ENCODE measurements at regions not wholly inside any gene's neighbourhood (a gene's known extent, or its start where the extent isn't known, plus 50 kb on each side); places are given as distances from the start of the nearest gene placed in this dataset.

DNA sequence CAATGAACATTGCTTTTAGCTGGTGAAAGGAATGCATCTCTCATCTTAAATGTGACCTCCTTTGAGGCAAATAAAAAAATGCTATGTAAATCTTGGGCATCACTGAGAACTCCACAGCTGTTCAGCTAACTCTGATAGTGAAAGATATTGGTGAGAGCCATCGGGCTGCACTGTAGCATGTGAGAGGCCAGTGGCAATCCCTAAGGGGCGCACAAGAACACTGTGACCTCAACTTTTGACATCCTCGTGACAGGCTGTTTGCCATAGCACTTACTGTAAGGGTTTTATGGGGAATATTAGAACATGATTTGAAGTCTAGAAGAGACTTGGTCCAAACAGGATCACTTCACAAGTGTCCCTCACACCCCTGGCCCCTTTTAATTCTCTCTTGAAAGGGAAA lies 697.9 kb downstream of the MCTP2 start:
- Histone ChIP-seq H3K4me1 (ENCODE audit: control insufficient read depth, insufficient read depth, low read length) (no peaks in the 10 kb centered on the region), H3K4me3 (ENCODE audit: low read length in 2 of 2) (no peak overlapping the region), H3K36me3 (ENCODE audit: control insufficient read depth in 2 of 2, insufficient read depth in 2 of 2, low read length in 2 of 2) (no peaks in the 10 kb centered on the region), H3K27me3 (ENCODE audit: control insufficient read depth in 1 of 2, insufficient read depth in 2 of 2, low read length in 2 of 2) (no peaks in the 10 kb centered on the region), H3K27ac (ENCODE audit: low read length) (no peak overlapping the region), H3K9me3 (ENCODE audit: control insufficient read depth in 2 of 2, low read length in 2 of 2) (no peaks in the 10 kb centered on the region), H3K9ac (ENCODE audit: low read length in 2 of 2) (no peak overlapping the region)

DNA sequence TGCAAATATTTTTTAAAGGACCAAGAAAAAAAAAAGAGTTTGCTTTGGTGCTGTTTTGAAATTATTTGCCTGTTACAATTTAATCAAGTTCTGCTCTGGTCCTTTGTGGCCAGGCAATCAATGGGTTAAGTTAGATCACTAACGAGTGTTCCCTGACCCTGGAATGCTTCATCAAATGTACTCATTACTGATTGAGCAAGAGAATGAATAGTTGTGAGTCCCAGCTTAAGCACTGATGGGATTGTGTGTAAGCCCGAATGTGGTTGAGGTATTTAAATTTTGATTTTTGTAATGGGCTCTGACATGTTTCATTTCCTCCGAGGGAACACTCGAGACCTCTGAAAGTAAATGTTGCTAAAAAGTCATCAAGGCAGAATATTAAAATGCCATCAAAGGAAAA lies 699.1 kb downstream of the MCTP2 start:
- Histone ChIP-seq H3K27ac (ENCODE audit: low read length) (no peak overlapping the region), H3K27me3 (ENCODE audit: control insufficient read depth in 1 of 2, insufficient read depth in 2 of 2, low read length in 2 of 2) (no peaks in the 10 kb centered on the region), H3K9me3 (ENCODE audit: control insufficient read depth in 2 of 2, low read length in 2 of 2) (no peaks in the 10 kb centered on the region), H3K4me1 (ENCODE audit: control insufficient read depth, insufficient read depth, low read length) (no peaks in the 10 kb centered on the region), H3K9ac (ENCODE audit: low read length in 2 of 2) (no peak overlapping the region), H3K4me3 (ENCODE audit: low read length in 2 of 2) (no peak overlapping the region), H3K36me3 (ENCODE audit: control insufficient read depth in 2 of 2, insufficient read depth in 2 of 2, low read length in 2 of 2) (no peaks in the 10 kb centered on the region)

DNA sequence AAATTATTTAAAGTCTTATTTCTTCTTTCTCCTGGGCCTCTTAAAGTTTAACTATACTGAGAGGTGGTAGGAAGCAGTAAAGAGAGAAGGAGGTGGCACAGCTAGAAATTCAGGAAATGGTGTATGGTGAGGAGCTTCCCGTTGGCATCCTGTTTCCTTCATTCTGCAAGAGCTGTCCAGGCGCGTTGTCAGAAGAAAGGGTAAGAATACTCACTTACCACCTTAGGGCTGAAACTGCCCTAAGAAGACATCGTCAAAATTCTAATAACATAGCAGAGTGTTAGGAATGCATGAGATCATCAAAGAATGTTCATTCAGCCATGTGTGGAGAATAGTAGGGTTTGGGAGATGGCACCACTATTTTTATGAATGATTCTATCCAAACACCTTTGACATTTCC lies 699.6 kb downstream of the MCTP2 start:
- Histone ChIP-seq H3K36me3 (ENCODE audit: control insufficient read depth in 2 of 2, insufficient read depth in 2 of 2, low read length in 2 of 2) (no peaks in the 10 kb centered on the region), H3K4me3 (ENCODE audit: low read length in 2 of 2) (no peak overlapping the region), H3K27ac (ENCODE audit: low read length) (no peak overlapping the region), H3K9me3 (ENCODE audit: control insufficient read depth in 2 of 2, low read length in 2 of 2) (no peaks in the 10 kb centered on the region), H3K4me1 (ENCODE audit: control insufficient read depth, insufficient read depth, low read length) (no peaks in the 10 kb centered on the region), H3K27me3 (ENCODE audit: control insufficient read depth in 1 of 2, insufficient read depth in 2 of 2, low read length in 2 of 2) (no peaks in the 10 kb centered on the region), H3K9ac (ENCODE audit: low read length in 2 of 2) (no peak overlapping the region)

DNA sequence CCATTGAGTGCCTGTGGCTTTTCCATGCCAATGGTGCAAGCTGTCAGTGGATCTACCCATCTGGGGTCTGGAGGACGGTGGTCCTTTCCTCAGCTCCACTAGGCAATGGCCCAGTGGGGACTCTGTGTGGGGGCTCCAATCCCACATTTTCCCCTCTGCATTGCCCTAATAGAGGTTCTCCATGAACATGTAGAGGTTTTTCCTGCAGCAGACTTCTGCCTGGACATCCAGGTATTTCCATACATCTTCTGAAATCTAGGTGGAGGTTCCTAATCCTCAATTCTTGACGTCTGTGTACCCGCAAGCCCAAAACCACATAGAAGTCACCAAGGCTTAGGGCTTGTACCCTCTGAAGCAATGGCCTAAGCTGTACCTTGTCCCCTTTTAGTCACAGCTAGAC lies 703.1 kb downstream of the MCTP2 start:
- H3K4me1 ChIP-seq (ENCODE audit: control insufficient read depth, insufficient read depth, low read length) = no peaks in the 10 kb centered on the region
- no peak overlapping the region for H3K9ac ChIP-seq (ENCODE audit: low read length in 2 of 2)
- H3K36me3 ChIP-seq (ENCODE audit: control insufficient read depth in 2 of 2, insufficient read depth in 2 of 2, low read length in 2 of 2) = no peaks in the 10 kb centered on the region
- no peaks in the 10 kb centered on the region for H3K9me3 ChIP-seq (ENCODE audit: control insufficient read depth in 2 of 2, low read length in 2 of 2)
- H3K27me3 ChIP-seq (ENCODE audit: control insufficient read depth in 1 of 2, insufficient read depth in 2 of 2, low read length in 2 of 2) = no peaks in the 10 kb centered on the region
- no peak overlapping the region for H3K4me3 ChIP-seq (ENCODE audit: low read length in 2 of 2)
- no peak overlapping the region for H3K27ac ChIP-seq (ENCODE audit: low read length)

DNA sequence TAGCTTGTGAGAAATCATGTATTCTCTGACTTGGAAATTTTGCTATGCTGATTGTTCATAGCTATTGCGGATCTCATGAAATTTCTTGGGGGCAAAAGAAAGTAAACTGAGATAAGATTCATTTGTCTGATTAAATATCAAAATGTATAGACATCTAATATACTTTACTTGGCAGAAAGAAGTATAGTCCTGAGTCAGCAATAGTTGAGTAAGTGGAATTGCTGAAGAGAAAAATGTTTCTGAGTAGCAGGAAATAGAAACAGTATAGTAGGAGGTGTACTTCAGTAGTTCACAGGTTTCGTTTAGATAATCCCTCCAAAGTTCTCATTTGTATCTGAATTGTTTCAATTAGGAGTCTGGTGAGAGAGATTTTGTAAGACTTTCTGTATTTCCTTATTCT lies 705.9 kb downstream of the MCTP2 start:
- Histone ChIP-seq H3K27me3 (ENCODE audit: control insufficient read depth in 1 of 2, insufficient read depth in 2 of 2, low read length in 2 of 2) (no peaks in the 10 kb centered on the region), H3K4me1 (ENCODE audit: control insufficient read depth, insufficient read depth, low read length) (no peaks in the 10 kb centered on the region), H3K36me3 (ENCODE audit: control insufficient read depth in 2 of 2, insufficient read depth in 2 of 2, low read length in 2 of 2) (no peaks in the 10 kb centered on the region), H3K9me3 (ENCODE audit: control insufficient read depth in 2 of 2, low read length in 2 of 2) (peaks cover 0 to 3% of the 10 kb centered on the region in 2 donors), H3K27ac (ENCODE audit: low read length) (no peak overlapping the region), H3K4me3 (ENCODE audit: low read length in 2 of 2) (no peak overlapping the region), H3K9ac (ENCODE audit: low read length in 2 of 2) (no peak overlapping the region)

DNA sequence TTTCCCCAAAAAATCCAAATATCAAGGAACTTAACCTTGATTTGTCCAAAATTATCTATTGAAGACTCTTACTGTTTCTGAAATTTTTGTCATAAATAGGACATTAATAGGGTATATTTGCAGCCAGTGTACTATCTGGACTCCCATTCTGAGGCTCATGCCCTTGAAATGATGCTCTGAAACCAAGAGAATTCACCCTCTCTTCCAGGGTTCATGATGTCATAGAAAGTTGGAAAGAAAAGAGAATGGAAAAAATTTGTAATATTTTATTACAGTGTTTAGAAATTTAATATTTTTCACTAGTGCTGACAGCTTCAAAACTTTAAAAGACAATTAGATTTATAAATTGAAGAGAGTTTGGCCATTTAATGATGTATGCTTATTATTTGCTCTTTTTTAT lies 712.5 kb downstream of the MCTP2 start:
- Histone ChIP-seq H3K27me3 (ENCODE audit: control insufficient read depth in 1 of 2, insufficient read depth in 2 of 2, low read length in 2 of 2) (no peaks in the 10 kb centered on the region), H3K9me3 (ENCODE audit: control insufficient read depth in 2 of 2, low read length in 2 of 2) (peaks cover 0 to 3% of the 10 kb centered on the region in 2 donors), H3K4me3 (ENCODE audit: low read length in 2 of 2) (no peak overlapping the region), H3K4me1 (ENCODE audit: control insufficient read depth, insufficient read depth, low read length) (no peaks in the 10 kb centered on the region), H3K9ac (ENCODE audit: low read length in 2 of 2) (no peak overlapping the region), H3K27ac (ENCODE audit: low read length) (no peak overlapping the region), H3K36me3 (ENCODE audit: control insufficient read depth in 2 of 2, insufficient read depth in 2 of 2, low read length in 2 of 2) (no peaks in the 10 kb centered on the region)

DNA sequence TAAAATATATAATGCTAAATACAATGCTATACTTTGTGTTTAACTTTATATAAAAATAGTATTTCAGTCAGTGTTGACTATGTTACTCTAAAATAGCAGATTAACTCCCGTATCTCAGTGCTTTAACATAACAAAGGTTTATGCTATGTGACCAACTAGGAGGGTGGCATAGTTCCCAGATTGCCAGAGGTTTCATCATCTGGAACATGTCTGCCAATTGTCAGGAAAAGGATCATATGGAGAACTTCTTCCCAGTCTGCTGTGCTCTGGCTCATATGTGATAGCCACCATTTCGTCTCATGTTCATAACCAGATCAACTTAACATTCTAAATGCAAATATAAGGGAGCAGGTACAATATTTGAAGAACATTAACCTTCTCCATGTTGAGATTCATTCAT lies 720.2 kb downstream of the MCTP2 start:
- Histone ChIP-seq H3K27ac (ENCODE audit: low read length) (no peak overlapping the region), H3K9me3 (ENCODE audit: control insufficient read depth in 2 of 2, low read length in 2 of 2) (peaks cover 0 to 5% of the 10 kb centered on the region in 2 donors), H3K27me3 (ENCODE audit: control insufficient read depth in 1 of 2, insufficient read depth in 2 of 2, low read length in 2 of 2) (no peaks in the 10 kb centered on the region), H3K4me1 (ENCODE audit: control insufficient read depth, insufficient read depth, low read length) (no peaks in the 10 kb centered on the region), H3K36me3 (ENCODE audit: control insufficient read depth in 2 of 2, insufficient read depth in 2 of 2, low read length in 2 of 2) (no peaks in the 10 kb centered on the region), H3K4me3 (ENCODE audit: low read length in 2 of 2) (no peak overlapping the region), H3K9ac (ENCODE audit: low read length in 2 of 2) (no peak overlapping the region)

DNA sequence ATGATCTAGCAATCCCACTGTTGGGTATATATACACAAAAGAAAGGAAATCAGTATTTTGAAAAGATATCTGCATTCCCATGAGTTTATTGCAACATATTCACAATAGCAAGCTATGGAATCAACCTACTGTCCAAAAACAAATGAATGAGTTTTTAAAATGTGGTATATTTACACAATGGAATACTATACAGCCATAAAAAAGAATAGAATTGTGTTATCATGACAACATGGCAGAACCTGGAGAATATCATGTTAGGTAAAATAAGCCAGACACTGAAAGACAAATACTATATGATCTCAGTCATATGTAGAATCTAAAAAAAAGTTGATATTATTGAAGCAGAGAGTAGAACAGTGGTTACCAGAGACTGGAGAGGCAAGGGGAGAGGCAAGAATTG lies 732.6 kb downstream of the MCTP2 start:
- Histone ChIP-seq H3K4me1 (ENCODE audit: control insufficient read depth, insufficient read depth, low read length) (no peaks in the 10 kb centered on the region), H3K4me3 (ENCODE audit: low read length in 2 of 2) (no peak overlapping the region)

DNA sequence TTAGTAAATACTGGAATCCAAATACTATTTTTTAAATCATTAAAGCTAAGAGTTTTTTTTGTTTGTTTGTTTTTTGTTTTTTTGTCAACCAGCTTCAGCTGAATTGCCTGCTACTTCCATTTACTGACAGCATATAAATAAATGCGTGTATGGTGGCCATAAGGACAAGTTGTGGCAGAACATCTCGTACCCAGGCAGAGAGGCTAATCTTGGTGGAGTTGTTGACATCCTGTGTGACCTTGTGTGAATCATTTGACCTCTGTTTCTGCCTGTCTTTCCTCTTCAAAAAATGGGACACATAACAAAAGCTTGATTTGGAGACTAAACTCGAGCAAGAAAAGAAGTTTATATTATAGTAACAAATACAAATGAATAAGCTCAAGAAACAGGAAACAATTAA lies 734.2 kb downstream of the MCTP2 start:
- no peak overlapping the region for H3K4me3 ChIP-seq (ENCODE audit: low read length in 2 of 2)
- no peak overlapping the region for H3K9ac ChIP-seq (ENCODE audit: low read length in 2 of 2)
- no peaks in the 10 kb centered on the region for H3K9me3 ChIP-seq (ENCODE audit: control insufficient read depth in 2 of 2, low read length in 2 of 2)
- no peaks in the 10 kb centered on the region for H3K27me3 ChIP-seq (ENCODE audit: control insufficient read depth in 1 of 2, insufficient read depth in 2 of 2, low read length in 2 of 2)
- H3K27ac ChIP-seq (ENCODE audit: low read length) = no peak overlapping the region
- H3K36me3 ChIP-seq (ENCODE audit: control insufficient read depth in 2 of 2, insufficient read depth in 2 of 2, low read length in 2 of 2) = no peaks in the 10 kb centered on the region
- no peaks in the 10 kb centered on the region for H3K4me1 ChIP-seq (ENCODE audit: control insufficient read depth, insufficient read depth, low read length)

More for the DNA sequence above, 732.6 kb downstream of the MCTP2 start:
- H3K27ac ChIP-seq (ENCODE audit: low read length) = no peak overlapping the region
- H3K9ac ChIP-seq (ENCODE audit: low read length in 2 of 2) = no peak overlapping the region
- no peaks in the 10 kb centered on the region for H3K9me3 ChIP-seq (ENCODE audit: control insufficient read depth in 2 of 2, low read length in 2 of 2)
- H3K36me3 ChIP-seq (ENCODE audit: control insufficient read depth in 2 of 2, insufficient read depth in 2 of 2, low read length in 2 of 2) = no peaks in the 10 kb centered on the region
- no peaks in the 10 kb centered on the region for H3K27me3 ChIP-seq (ENCODE audit: control insufficient read depth in 1 of 2, insufficient read depth in 2 of 2, low read length in 2 of 2)

DNA sequence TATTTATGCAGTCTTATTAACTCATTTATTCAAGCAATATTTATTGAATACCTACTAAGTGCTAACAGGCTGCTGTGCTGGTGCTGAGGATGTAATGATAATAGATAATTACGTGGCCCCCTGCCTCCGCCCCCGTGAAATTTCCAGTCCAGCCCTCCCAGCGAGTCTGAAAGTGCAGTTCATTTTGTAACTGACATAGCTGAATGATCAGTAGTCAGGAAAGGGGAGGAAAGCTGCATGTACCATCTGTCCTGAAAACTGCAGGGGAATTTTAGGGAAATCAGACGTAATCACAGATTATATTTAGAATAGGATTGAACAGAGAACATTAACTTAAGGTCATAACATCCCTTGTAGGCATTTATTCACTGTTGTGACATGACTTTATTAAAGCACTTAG lies 736.8 kb downstream of the MCTP2 start:
- H3K4me3 ChIP-seq (ENCODE audit: low read length in 2 of 2) = no peak overlapping the region
- H3K27me3 ChIP-seq (ENCODE audit: control insufficient read depth in 1 of 2, insufficient read depth in 2 of 2, low read length in 2 of 2) = no peaks in the 10 kb centered on the region
- no peaks in the 10 kb centered on the region for H3K36me3 ChIP-seq (ENCODE audit: control insufficient read depth in 2 of 2, insufficient read depth in 2 of 2, low read length in 2 of 2)
- H3K27ac ChIP-seq (ENCODE audit: low read length) = no peak overlapping the region
- H3K4me1 ChIP-seq (ENCODE audit: control insufficient read depth, insufficient read depth, low read length) = no peaks in the 10 kb centered on the region
- no peak overlapping the region for H3K9ac ChIP-seq (ENCODE audit: low read length in 2 of 2)
- no peaks in the 10 kb centered on the region for H3K9me3 ChIP-seq (ENCODE audit: control insufficient read depth in 2 of 2, low read length in 2 of 2)

DNA sequence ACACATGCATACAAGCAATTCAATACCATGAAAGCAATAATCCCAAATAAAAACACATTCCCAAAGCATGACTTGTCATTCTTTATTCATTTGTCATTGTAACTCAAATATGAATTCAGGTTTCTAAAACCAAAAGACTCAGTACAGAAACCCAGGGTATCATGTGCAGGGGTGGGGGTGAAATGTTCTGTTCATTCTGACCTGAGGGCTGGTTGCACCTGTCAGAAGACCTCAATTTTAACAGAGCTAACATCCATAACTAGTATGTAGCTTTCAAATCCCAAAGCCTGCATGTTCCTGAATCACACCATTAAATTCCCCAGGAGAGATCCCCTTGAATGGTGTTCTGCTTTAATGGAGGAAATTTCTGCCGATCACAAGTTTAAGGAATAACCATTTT lies 738.7 kb downstream of the MCTP2 start:
- Histone ChIP-seq H3K9ac (ENCODE audit: low read length in 2 of 2) (no peak overlapping the region), H3K4me3 (ENCODE audit: low read length in 2 of 2) (no peak overlapping the region), H3K27ac (ENCODE audit: low read length) (no peak overlapping the region), H3K9me3 (ENCODE audit: control insufficient read depth in 2 of 2, low read length in 2 of 2) (no peaks in the 10 kb centered on the region), H3K36me3 (ENCODE audit: control insufficient read depth in 2 of 2, insufficient read depth in 2 of 2, low read length in 2 of 2) (no peaks in the 10 kb centered on the region), H3K4me1 (ENCODE audit: control insufficient read depth, insufficient read depth, low read length) (no peaks in the 10 kb centered on the region), H3K27me3 (ENCODE audit: control insufficient read depth in 1 of 2, insufficient read depth in 2 of 2, low read length in 2 of 2) (no peaks in the 10 kb centered on the region)

DNA sequence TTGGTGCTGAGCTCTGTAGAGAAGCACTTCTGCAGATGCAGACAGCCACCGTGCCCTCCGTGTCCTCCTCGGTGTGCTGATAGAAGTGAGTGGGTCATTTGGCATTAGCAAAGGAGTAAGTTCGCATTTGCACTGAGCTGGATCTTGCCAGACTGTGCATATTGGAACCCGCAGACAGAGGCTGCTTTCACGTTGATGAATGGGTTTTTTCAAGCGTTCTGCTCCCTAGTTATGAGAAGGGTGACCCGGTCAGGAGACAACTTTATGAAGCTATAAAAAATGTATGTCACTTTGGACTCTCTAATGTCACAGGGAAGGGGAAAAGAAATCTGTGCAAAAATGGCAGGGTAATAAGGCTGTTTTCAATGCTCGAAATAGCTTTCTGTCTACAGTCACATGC lies 739.4 kb downstream of the MCTP2 start:
- H3K27ac ChIP-seq (ENCODE audit: low read length) = no peak overlapping the region
- H3K9ac ChIP-seq (ENCODE audit: low read length in 2 of 2) = no peak overlapping the region
- H3K4me3 ChIP-seq (ENCODE audit: low read length in 2 of 2) = no peak overlapping the region
- H3K27me3 ChIP-seq (ENCODE audit: control insufficient read depth in 1 of 2, insufficient read depth in 2 of 2, low read length in 2 of 2) = no peaks in the 10 kb centered on the region
- no peaks in the 10 kb centered on the region for H3K4me1 ChIP-seq (ENCODE audit: control insufficient read depth, insufficient read depth, low read length)
- H3K9me3 ChIP-seq (ENCODE audit: control insufficient read depth in 2 of 2, low read length in 2 of 2) = no peaks in the 10 kb centered on the region
- no peaks in the 10 kb centered on the region for H3K36me3 ChIP-seq (ENCODE audit: control insufficient read depth in 2 of 2, insufficient read depth in 2 of 2, low read length in 2 of 2)
